ENCODE measurements at regions not wholly inside any gene's neighbourhood (a gene's known extent, or its start where the extent isn't known, plus 50 kb on each side); places are given as distances from the start of the nearest gene placed in this dataset.
"Not testable (repeated sequence)": the region's sequence is repeated elsewhere in the genome, so short reads cannot be mapped to it uniquely, and the experiment has no call there.

- no CpG with 5 or more reads among the region's 2 CpGs for WGBS (ENCODE audit: insufficient coverage, low lambda C conversion rate)
These were observed 256.3 kb upstream of the DUSP10 start for GRCh38 chr1:221998186-221998612.

DNA sequence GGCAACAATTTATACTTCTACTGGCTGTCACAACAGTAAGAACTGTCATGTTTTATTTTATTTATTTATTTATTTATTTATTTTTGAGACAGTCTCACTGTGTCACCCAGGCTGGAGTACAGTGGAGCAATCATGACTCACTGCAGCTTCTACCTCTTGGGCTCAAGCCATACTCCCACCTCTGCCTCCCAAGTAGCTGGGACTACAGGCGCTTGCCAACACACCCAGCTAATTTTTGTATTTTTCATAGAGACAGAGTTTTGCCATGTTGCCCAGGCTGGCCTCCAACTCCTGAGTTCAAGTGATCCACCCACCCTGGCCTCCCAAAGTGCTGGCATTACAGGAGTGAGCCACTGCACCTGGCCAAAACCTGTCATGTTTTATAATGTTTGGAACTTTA lies 255.1 kb upstream of the DUSP10 start:
- not testable (repeated sequence) for H3K36me3 ChIP-seq (ENCODE audit: control insufficient read depth, insufficient read depth, low read length); DNase-seq; H3K4me3 ChIP-seq (ENCODE audit: low read length); H3K4me1 ChIP-seq (ENCODE audit: control insufficient read depth, insufficient read depth, low read length); H3K9me3 ChIP-seq (ENCODE audit: control insufficient read depth, low read depth, low read length); H3K27ac ChIP-seq (ENCODE audit: low read length); H3K27me3 ChIP-seq (ENCODE audit: control insufficient read depth, insufficient read depth, low read length)
- no CpG with 5 or more reads among the region's 1 CpG for WGBS (ENCODE audit: insufficient coverage, low lambda C conversion rate)

More at GRCh38 chr1:221998186-221998612, 256.3 kb upstream of the DUSP10 start:
- Histone ChIP-seq H3K4me3 (ENCODE audit: low read length) (no peak overlapping the region), H3K4me1 (ENCODE audit: control insufficient read depth, insufficient read depth, low read length) (no peaks in the 10 kb centered on the region), H3K9me3 (ENCODE audit: control insufficient read depth, low read depth, low read length) (no peaks in the 10 kb centered on the region), H3K27me3 (ENCODE audit: control insufficient read depth, insufficient read depth, low read length) (no peaks in the 10 kb centered on the region), H3K36me3 (ENCODE audit: control insufficient read depth, insufficient read depth, low read length) (no peaks in the 10 kb centered on the region), H3K27ac (ENCODE audit: low read length) (no peak overlapping the region)
- no peak for DNase-seq

GRCh38 chr1:221994939-221995338 lies 253.1 kb upstream of the DUSP10 start:
- WGBS (ENCODE audit: insufficient coverage, low lambda C conversion rate), result no CpG with 5 or more reads among the region's 4 CpGs
- DNase-seq, result no peak

DNA sequence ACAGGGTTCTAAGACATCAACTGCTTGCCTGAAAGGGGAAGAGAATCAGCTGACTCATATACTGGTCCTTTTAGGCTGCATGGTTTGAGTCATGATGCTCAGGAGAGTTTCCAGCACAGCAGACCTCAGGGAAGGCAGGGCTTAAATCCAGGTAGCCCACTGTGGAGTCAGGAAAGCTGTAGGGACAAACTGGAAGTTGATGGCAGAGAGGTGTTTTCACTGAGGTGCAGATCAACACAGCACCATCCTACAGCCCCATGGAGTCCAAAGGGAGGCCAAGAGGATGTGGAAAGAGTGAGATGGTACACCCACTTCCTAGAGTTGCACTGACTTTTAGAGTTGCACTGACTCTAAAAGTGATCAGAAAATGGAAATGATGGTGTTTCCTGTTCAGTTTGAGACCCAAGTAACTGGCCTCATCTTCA lies 252.4 kb upstream of the DUSP10 start:
- H3K4me1 ChIP-seq (ENCODE audit: control insufficient read depth, insufficient read depth, low read length), result no peaks in the 10 kb centered on the region
- H3K27ac ChIP-seq (ENCODE audit: low read length), result no peak overlapping the region
- no peak overlapping the region for H3K4me3 ChIP-seq (ENCODE audit: low read length)
- no peaks in the 10 kb centered on the region for H3K9me3 ChIP-seq (ENCODE audit: control insufficient read depth, low read depth, low read length)
- no peaks in the 10 kb centered on the region for H3K36me3 ChIP-seq (ENCODE audit: control insufficient read depth, insufficient read depth, low read length)
- H3K27me3 ChIP-seq (ENCODE audit: control insufficient read depth, insufficient read depth, low read length), result no peaks in the 10 kb centered on the region
- no peak for DNase-seq

More at GRCh38 chr1:221994939-221995338, 253.1 kb upstream of the DUSP10 start:
- H3K27me3 ChIP-seq (ENCODE audit: control insufficient read depth, insufficient read depth, low read length), result no peaks in the 10 kb centered on the region
- no peaks in the 10 kb centered on the region for H3K4me1 ChIP-seq (ENCODE audit: control insufficient read depth, insufficient read depth, low read length)
- H3K4me3 ChIP-seq (ENCODE audit: low read length), result no peak overlapping the region
- H3K27ac ChIP-seq (ENCODE audit: low read length), result no peak overlapping the region
- no peaks in the 10 kb centered on the region for H3K9me3 ChIP-seq (ENCODE audit: control insufficient read depth, low read depth, low read length)
- H3K36me3 ChIP-seq (ENCODE audit: control insufficient read depth, insufficient read depth, low read length), result no peaks in the 10 kb centered on the region

DNA sequence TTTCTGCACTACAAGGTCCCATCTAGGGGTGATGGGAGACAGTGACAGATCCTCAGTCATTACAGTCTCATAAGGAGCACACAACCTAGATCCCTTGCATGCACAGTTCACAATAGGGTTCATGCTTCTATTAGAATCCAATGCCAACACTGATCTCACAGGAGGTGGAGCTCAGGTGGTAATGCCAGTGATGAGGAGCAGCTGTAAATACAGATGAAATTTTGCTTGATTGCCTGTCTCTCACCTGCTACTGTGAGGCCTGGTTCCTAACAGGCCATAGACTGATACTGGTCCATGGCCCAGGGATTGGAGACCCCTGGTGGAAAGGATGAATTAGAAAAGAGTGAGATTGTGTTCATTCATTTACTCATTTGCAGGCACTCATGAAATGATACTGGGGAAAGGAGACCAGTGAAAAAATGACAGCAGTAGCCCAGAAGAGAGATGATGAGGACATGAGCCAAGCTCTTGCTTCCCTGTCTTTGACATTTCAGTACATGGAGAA lies 251.6 kb upstream of the DUSP10 start:
- Histone ChIP-seq H3K27me3 (ENCODE audit: control insufficient read depth, insufficient read depth, low read length) (no peaks in the 10 kb centered on the region), H3K36me3 (ENCODE audit: control insufficient read depth, insufficient read depth, low read length) (no peaks in the 10 kb centered on the region), H3K27ac (ENCODE audit: low read length) (no peak overlapping the region), H3K4me1 (ENCODE audit: control insufficient read depth, insufficient read depth, low read length) (no peaks in the 10 kb centered on the region), H3K9me3 (ENCODE audit: control insufficient read depth, low read depth, low read length) (no peaks in the 10 kb centered on the region), H3K4me3 (ENCODE audit: low read length) (no peak overlapping the region)
- DNase-seq, result no peak

DNA sequence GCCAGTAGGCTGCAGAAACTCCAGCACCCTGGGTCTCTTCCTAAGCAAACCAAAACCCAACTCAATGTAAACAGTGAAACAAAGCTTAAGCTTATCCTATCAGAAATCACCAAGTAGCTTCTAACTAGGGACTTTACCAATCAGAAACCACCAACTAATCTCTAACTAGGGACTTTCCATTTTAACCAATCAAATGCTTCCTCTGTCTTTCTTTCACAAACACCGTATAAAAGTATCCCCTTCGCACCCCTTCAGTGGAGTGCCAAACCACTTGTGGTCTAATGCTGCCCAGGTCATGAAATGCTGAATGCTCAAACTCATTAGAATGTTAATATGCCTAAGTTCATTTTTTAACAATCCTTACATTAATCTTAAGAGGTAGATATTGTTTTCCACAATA lies 250.5 kb upstream of the DUSP10 start:
- Histone ChIP-seq H3K9me3 (ENCODE audit: control insufficient read depth, low read depth, low read length) (no peaks in the 10 kb centered on the region), H3K36me3 (ENCODE audit: control insufficient read depth, insufficient read depth, low read length) (no peaks in the 10 kb centered on the region), H3K27ac (ENCODE audit: low read length) (no peak overlapping the region), H3K4me3 (ENCODE audit: low read length) (no peak overlapping the region), H3K4me1 (ENCODE audit: control insufficient read depth, insufficient read depth, low read length) (no peaks in the 10 kb centered on the region), H3K27me3 (ENCODE audit: control insufficient read depth, insufficient read depth, low read length) (no peaks in the 10 kb centered on the region)
- no peak for DNase-seq
- no CpG with 5 or more reads among the region's 2 CpGs for WGBS (ENCODE audit: insufficient coverage, low lambda C conversion rate)

GRCh38 chr1:221991221-221991620 lies 249.3 kb upstream of the DUSP10 start:
- H3K36me3 ChIP-seq (ENCODE audit: control insufficient read depth, insufficient read depth, low read length), result no peaks in the 10 kb centered on the region
- H3K27ac ChIP-seq (ENCODE audit: low read length), result no peak overlapping the region
- no peaks in the 10 kb centered on the region for H3K27me3 ChIP-seq (ENCODE audit: control insufficient read depth, insufficient read depth, low read length)
- no peaks in the 10 kb centered on the region for H3K4me1 ChIP-seq (ENCODE audit: control insufficient read depth, insufficient read depth, low read length)
- no peak for DNase-seq
- no CpG with 5 or more reads among the region's 1 CpG for WGBS (ENCODE audit: insufficient coverage, low lambda C conversion rate)
- no peak overlapping the region for H3K4me3 ChIP-seq (ENCODE audit: low read length)
- no peaks in the 10 kb centered on the region for H3K9me3 ChIP-seq (ENCODE audit: control insufficient read depth, low read depth, low read length)

DNA sequence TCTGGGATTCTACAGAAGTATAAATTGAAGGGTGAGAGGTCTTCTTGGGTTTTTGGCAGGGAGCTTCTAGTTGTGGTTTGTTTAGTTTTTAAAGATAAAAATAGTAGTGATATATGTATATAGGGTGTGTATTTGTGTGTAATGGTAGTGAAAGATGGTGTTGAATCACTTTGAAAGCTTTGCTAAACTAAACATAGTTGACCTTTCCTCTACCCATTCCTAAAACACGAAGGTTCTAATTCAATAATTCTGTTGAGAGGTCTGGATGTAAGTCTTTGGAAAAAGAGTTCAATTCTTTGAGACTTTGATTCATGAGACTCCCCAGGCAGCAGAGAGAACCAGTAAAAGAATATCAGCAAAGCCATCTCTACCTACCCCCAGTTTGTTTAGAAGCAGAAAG lies 247.9 kb upstream of the DUSP10 start:
- Histone ChIP-seq H3K4me3 (ENCODE audit: low read length) (no peak overlapping the region), H3K36me3 (ENCODE audit: control insufficient read depth, insufficient read depth, low read length) (no peaks in the 10 kb centered on the region), H3K27me3 (ENCODE audit: control insufficient read depth, insufficient read depth, low read length) (no peaks in the 10 kb centered on the region), H3K9me3 (ENCODE audit: control insufficient read depth, low read depth, low read length) (no peaks in the 10 kb centered on the region), H3K4me1 (ENCODE audit: control insufficient read depth, insufficient read depth, low read length) (no peaks in the 10 kb centered on the region), H3K27ac (ENCODE audit: low read length) (no peak overlapping the region)
- whole genome bisulfite sequencing (ENCODE audit: insufficient coverage, low lambda C conversion rate), result 71% methylated on average over 1 of the region's 1 CpG
- DNase-seq, result no peak

- H3K36me3 ChIP-seq (ENCODE audit: control insufficient read depth, insufficient read depth, low read length), result no peaks in the 10 kb centered on the region
- no peaks in the 10 kb centered on the region for H3K9me3 ChIP-seq (ENCODE audit: control insufficient read depth, low read depth, low read length)
- no peaks in the 10 kb centered on the region for H3K4me1 ChIP-seq (ENCODE audit: control insufficient read depth, insufficient read depth, low read length)
- DNase-seq, result no peak
- H3K27ac ChIP-seq (ENCODE audit: low read length), result no peak overlapping the region
- H3K27me3 ChIP-seq (ENCODE audit: control insufficient read depth, insufficient read depth, low read length), result no peaks in the 10 kb centered on the region
- no peak overlapping the region for H3K4me3 ChIP-seq (ENCODE audit: low read length)
These were observed 246.9 kb upstream of the DUSP10 start for GRCh38 chr1:221988829-221989228.

GRCh38 chr1:221987860-221988520 lies 246.1 kb upstream of the DUSP10 start:
- DNase-seq, result no peak
- no peak overlapping the region for H3K4me3 ChIP-seq (ENCODE audit: low read length)
- no peak overlapping the region for H3K27ac ChIP-seq (ENCODE audit: low read length)
- no peaks in the 10 kb centered on the region for H3K4me1 ChIP-seq (ENCODE audit: control insufficient read depth, insufficient read depth, low read length)
- no peaks in the 10 kb centered on the region for H3K27me3 ChIP-seq (ENCODE audit: control insufficient read depth, insufficient read depth, low read length)
- WGBS (ENCODE audit: insufficient coverage, low lambda C conversion rate), result 90% methylated on average over 2 of the region's 6 CpGs
- H3K9me3 ChIP-seq (ENCODE audit: control insufficient read depth, low read depth, low read length), result no peaks in the 10 kb centered on the region
- no peaks in the 10 kb centered on the region for H3K36me3 ChIP-seq (ENCODE audit: control insufficient read depth, insufficient read depth, low read length)

DNA sequence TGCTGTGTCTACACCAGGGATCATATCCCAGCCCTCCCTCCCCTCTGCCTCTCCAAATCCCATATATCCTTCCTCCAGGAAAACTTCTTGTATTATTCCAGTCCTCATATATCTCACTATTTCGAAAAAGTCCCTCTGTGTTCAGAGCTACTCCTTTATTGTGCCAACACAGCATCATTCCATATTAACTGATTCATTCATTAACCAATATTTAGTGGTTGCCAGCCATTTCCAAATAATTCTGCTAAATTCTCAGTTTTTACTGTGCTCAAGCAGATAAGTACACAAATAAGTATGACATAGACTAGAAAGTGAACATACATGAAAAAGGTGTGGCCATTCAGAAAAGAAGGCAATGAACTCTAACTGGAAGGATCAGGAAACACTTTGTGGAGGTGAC lies 241.6 kb upstream of the DUSP10 start:
- WGBS (ENCODE audit: insufficient coverage, low lambda C conversion rate), result no CpG with 5 or more reads among the region's 1 CpG
- H3K9me3 ChIP-seq (ENCODE audit: control insufficient read depth, low read depth, low read length), result no peaks in the 10 kb centered on the region
- no peaks in the 10 kb centered on the region for H3K36me3 ChIP-seq (ENCODE audit: control insufficient read depth, insufficient read depth, low read length)
- H3K4me3 ChIP-seq (ENCODE audit: low read length), result no peak overlapping the region
- H3K4me1 ChIP-seq (ENCODE audit: control insufficient read depth, insufficient read depth, low read length), result no peaks in the 10 kb centered on the region
- H3K27ac ChIP-seq (ENCODE audit: low read length), result no peak overlapping the region
- H3K27me3 ChIP-seq (ENCODE audit: control insufficient read depth, insufficient read depth, low read length), result no peaks in the 10 kb centered on the region
- DNase-seq, result no peak
